Non-pigmented ciliary epithelial cell (primary cell): ENCODE measurements at regions not wholly inside any gene's neighbourhood (a gene's known extent, or its start where the extent isn't known, plus 50 kb on each side); places are given as distances from the start of the nearest gene placed in this dataset.
A peak's percentile ranks its signal among the peaks of the same experiment; 100 is the strongest.

Experiments used
- DNase-seq: peaks from one replicate; pipeline ENCODE4 v3.0.0-alpha.2; 2010; ENCODE audit warnings: low read depth

- no peak for DNase-seq
These were observed 115.0 kb upstream of the RMDN2 start for GRCh38 chr2:37809931-37810570.

GRCh38 chr2:37812414-37812813 is 112.7 kb upstream of the RMDN2 start:
- DNase-seq: no peak

- no peak for DNase-seq
These were observed 112.0 kb upstream of the RMDN2 start for GRCh38 chr2:37812941-37813730.

- DNase-seq: no peak
These were observed 109.1 kb upstream of the RMDN2 start for GRCh38 chr2:37816036-37816435.

- no peak for DNase-seq
These were observed 108.4 kb upstream of the RMDN2 start for GRCh38 chr2:37816686-37817085.

GRCh38 chr2:37819186-37819585 is 105.9 kb upstream of the RMDN2 start:
- DNase-seq: peak; percentile 72

- no peak for DNase-seq
These were observed 104.6 kb upstream of the RMDN2 start for GRCh38 chr2:37820471-37820986.

- no peak for DNase-seq
These were observed 99.5 kb upstream of the RMDN2 start for GRCh38 chr2:37825586-37825985.

GRCh38 chr2:37826611-37827010 is 98.5 kb upstream of the RMDN2 start:
- no peak for DNase-seq

- no peak for DNase-seq
These were observed 97.6 kb upstream of the RMDN2 start for GRCh38 chr2:37827455-37827854.

GRCh38 chr2:37827911-37828511 is 97.1 kb upstream of the RMDN2 start:
- DNase-seq: peak; percentile 75

GRCh38 chr2:37829202-37829601 is 95.9 kb upstream of the RMDN2 start:
- DNase-seq: peak; percentile 97

- DNase-seq: no peak
These were observed 95.3 kb upstream of the RMDN2 start for GRCh38 chr2:37829616-37830395.

GRCh38 chr2:37830636-37831035 is 94.5 kb upstream of the RMDN2 start:
- DNase-seq: no peak

GRCh38 chr2:37831081-37831780 is 93.9 kb upstream of the RMDN2 start:
- no peak for DNase-seq

- DNase-seq: no peak
These were observed 92.4 kb upstream of the RMDN2 start for GRCh38 chr2:37832590-37833197.

GRCh38 chr2:37833423-37833822 is 91.7 kb upstream of the RMDN2 start:
- no peak for DNase-seq

- DNase-seq: no peak
These were observed 88.8 kb upstream of the RMDN2 start for GRCh38 chr2:37836270-37836669.

- no peak for DNase-seq
These were observed 88.4 kb upstream of the RMDN2 start for GRCh38 chr2:37836711-37837110.

GRCh38 chr2:37837628-37838328 is 87.3 kb upstream of the RMDN2 start:
- DNase-seq: no peak
